LNCAP (cell line): ENCODE measurements at regions not wholly inside any gene's neighbourhood (a gene's known extent, or its start where the extent isn't known, plus 50 kb on each side); places are given as distances from the start of the nearest gene placed in this dataset.
A peak's percentile ranks its signal among the peaks of the same experiment; 100 is the strongest.

Experiments used
- CTCF ChIP-seq: fragments of 450-650 bp; IDR thresholded peaks from 2 replicates; pipeline ENCODE4 v1.5.1; 2017; ENCODE audit warnings: mild to moderate bottlenecking

- no peak for TF ChIP-seq CTCF
Observed at GRCh38 chr2:4047961-4048891, 344.9 kb downstream of the DCDC2C start.

- no peak for TF ChIP-seq CTCF
Observed at GRCh38 chr2:4049463-4049862, 346.1 kb downstream of the DCDC2C start.

GRCh38 chr2:4053769-4054493, 350.6 kb downstream of the DCDC2C start:
- TF ChIP-seq CTCF = peak; percentile 30; the same call in 1 of the 2 replicates

DNA sequence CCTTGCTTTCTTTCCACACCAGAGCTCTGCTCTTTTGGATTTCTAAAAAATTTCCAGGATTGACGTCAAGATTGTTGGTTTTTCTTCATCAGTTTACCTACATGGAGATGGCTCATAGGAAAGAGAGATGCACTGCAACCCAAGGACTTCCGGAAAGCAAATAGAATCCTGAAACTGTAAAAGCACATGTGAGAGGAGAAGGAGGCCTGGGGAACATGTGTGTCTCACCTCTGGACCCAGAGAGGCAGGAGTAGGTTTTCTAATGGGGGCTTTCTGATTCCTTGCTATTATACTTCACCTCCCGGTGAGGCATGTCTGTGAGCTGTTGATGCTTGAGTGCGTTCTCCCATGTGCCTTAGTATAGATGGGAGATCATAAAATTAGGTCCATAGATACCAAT, 362.8 kb downstream of the DCDC2C start:
- TF ChIP-seq CTCF = no peak

- TF ChIP-seq CTCF = no peak
Observed at GRCh38 chr2:4073026-4073569, 369.7 kb downstream of the DCDC2C start.

DNA sequence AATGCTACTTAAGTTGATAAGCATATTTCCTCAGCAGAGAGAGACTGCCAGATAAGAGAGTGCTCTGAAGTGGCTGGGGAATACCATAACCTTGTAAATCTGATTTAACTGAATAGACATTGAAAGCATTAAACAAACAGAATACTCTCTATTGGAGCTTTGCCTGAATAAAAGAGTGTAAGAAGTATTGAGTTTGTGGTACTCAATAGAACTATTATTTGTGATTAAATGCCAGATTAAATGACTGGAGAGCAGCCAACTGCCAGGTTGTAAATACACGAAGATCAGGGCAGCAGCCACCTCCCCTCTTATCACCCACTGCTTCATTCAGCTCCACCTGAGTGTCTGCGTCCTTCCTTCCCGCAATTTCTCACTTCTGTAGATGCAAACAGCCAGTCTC, 373.6 kb downstream of the DCDC2C start:
- TF ChIP-seq CTCF = no peak

DNA sequence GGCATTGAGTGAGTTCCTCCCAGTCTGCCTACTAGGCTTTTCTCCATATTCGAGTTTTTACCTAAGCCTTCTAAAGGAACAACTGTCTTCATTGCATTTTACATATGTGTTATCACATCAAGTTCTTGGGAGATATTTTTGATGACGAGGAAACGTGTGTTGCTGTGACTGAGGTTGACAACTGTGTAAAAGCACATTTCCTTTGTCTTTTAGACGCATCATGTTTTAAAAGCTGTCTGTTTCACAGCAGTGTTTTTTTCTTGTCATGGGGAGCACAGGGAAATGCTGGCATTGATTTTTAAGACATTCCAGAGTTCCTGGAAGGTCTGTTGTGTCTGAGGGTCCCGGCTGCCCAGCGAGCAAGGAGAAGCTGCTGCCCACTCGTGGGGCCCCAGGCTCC, 381.8 kb downstream of the DCDC2C start:
- TF ChIP-seq CTCF = no peak
